GM19193 (cell line): ENCODE measurements at regions not wholly inside any gene's neighbourhood (a gene's known extent, or its start where the extent isn't known, plus 50 kb on each side); places are given as distances from the start of the nearest gene placed in this dataset.

Experiments used
- POLR2A ChIP-seq: IDR thresholded peaks from 4 replicates; pipeline ENCODE4 v1.6.1; 2011; ENCODE audit not compliant: insufficient read depth, insufficient read length; ENCODE audit errors: extremely low read depth

DNA sequence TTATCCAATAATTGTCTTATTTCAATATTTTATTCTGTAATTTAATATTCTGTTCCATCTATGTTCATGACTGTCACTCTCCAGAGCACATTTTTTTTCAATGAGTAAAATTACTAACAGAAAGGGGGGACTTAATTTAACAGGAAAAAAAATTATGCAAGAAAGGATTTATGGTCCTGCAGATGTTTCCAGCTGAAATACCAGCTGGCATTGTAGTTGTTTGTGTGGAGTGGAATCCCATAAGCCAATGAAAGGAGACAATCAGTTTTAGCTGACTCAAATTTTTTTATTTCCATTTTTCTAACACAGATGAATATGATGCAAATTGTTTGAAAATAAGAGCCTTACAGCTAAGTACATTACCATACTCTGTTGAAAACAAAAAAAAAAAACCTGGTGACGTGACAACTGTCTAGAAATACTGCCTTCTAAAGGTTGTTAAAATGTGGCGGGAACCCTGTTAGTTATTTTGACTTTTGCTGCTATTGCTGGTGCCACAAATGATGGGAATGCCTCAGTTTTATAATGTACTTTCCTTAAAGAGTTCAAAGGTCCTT lies 389.1 kb downstream of the ETS1 start:
- TF ChIP-seq POLR2A, result no peak

- no peak for TF ChIP-seq POLR2A
Measured at GRCh38 chr11:128196235-128196634, 391.1 kb downstream of the ETS1 start.

- no peak for TF ChIP-seq POLR2A
Measured at GRCh38 chr11:128195756-128196155, 391.6 kb downstream of the ETS1 start.

GRCh38 chr11:128195057-128195751 lies 392.2 kb downstream of the ETS1 start:
- TF ChIP-seq POLR2A, result no peak

GRCh38 chr11:128194216-128194615 lies 393.1 kb downstream of the ETS1 start:
- TF ChIP-seq POLR2A, result no peak

- TF ChIP-seq POLR2A, result no peak
Measured at GRCh38 chr11:128193615-128194014, 393.7 kb downstream of the ETS1 start.

DNA sequence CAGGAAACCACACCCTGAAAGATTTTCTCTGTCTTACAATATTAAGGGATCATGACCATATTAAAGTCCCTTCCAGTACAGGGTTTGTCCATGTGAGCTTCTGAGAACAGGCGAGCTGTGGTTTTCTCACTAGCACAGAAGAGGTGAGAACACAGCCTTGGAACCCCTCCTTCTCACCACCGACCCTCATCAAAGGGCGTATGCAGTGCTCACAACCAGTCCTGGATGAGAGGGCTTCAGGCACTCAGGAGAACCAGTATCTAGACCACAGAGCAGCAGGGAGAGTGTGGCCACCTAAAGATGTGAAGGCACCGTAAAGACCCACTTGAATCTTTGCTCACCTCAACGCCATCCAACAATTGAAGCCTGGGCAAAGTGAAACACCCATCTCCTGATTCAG lies 397.0 kb downstream of the ETS1 start:
- TF ChIP-seq POLR2A, result no peak

- no peak for TF ChIP-seq POLR2A
Measured at GRCh38 chr11:128189823-128190222, 397.5 kb downstream of the ETS1 start.

- no peak for TF ChIP-seq POLR2A
Measured at GRCh38 chr11:128188346-128189004, 398.9 kb downstream of the ETS1 start.

DNA sequence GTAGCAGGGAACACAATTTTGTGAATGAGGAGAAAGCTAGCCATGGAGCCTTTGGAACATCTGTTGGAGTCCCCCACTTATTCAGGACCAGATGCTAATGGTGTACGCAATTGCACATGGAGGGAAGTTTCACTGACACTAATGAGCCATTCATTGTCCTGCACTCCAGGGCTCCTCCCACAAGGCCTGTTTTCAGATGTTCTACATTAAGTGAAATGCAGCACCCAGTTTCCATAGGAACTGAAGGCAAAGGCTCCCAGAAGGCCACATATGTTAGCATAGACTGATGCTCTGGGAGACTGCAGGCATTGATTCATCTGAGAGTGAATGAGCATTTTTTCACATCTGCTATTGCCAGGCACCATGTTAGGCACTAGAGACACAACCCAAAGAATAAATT lies 399.5 kb downstream of the ETS1 start:
- no peak for TF ChIP-seq POLR2A

GRCh38 chr11:128187377-128187776 lies 400.0 kb downstream of the ETS1 start:
- no peak for TF ChIP-seq POLR2A

DNA sequence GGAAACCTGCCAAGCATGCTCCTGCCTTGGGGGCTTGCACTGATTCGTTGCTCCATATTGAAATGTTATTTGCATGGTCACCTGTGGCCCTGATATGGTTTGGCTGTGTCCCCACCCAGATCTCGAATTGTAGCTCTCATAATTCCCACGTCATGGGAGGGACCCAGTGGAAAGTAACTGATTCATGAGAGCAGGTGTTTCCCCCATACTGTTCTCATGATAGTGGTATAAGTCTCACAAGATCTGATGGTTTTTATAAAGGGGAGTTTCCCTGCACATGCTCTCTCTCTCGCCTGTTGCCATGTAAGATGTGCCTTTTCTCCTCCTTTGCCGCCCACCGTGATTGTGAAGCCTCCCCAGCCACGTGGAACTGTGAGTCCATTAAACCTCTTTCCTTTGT lies 402.4 kb downstream of the ETS1 start:
- TF ChIP-seq POLR2A, result no peak

- TF ChIP-seq POLR2A, result no peak
Measured at GRCh38 chr11:128182844-128183243, 404.5 kb downstream of the ETS1 start.

GRCh38 chr11:128181984-128182383 lies 405.4 kb downstream of the ETS1 start:
- TF ChIP-seq POLR2A, result no peak

DNA sequence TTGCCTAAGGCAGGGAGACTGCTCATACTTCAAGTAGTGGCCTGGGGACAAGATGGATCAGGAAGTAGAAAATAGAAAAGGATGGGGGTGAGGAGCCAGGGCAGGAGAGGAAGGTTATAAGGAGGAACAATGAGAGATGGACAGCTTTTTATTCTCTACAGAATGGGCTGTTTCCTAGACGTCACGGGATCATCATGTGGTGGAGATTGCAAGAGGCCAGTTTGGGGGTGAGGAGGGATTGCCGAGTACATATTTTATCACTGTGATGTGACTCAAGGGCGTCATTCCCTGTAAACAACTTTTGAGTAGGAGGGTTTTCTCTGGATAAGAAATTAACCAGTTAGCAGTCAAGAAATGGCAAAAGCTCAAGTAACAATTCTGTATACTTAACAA lies 406.3 kb downstream of the ETS1 start:
- no peak for TF ChIP-seq POLR2A

GRCh38 chr11:128180441-128181087 lies 406.8 kb downstream of the ETS1 start:
- no peak for TF ChIP-seq POLR2A
